T-helper 2 cell treated with Interferon-gamma antibody and Interleukin-4, amounts not matched to agents 5 μg/mL and 100 μg/mL, for 36 hours (primary cell): ENCODE measurements at regions not wholly inside any gene's neighbourhood (a gene's known extent, or its start where the extent isn't known, plus 50 kb on each side); places are given as distances from the start of the nearest gene placed in this dataset.

Source experiments
- DNase-seq: peaks from one replicate; pipeline ENCODE4 v3.0.0; 2021; ENCODE audit warnings: low spot score
- H3K27ac Mint-ChIP-seq: one replicate; pipeline ENCODE4 v1.8.0; 2021; ENCODE audit warnings: mild to moderate bottlenecking, mixed read lengths
- H3K27me3 Mint-ChIP-seq: one replicate; pipeline ENCODE4 v1.8.0; 2021; ENCODE audit warnings: low read depth, mixed read lengths
- H3K36me3 Mint-ChIP-seq: one replicate; pipeline ENCODE4 v1.8.0; 2021; ENCODE audit warnings: low read depth, mixed read lengths
- H3K4me1 Mint-ChIP-seq: one replicate; pipeline ENCODE4 v1.8.0; 2021; ENCODE audit warnings: low read depth, mixed read lengths
- H3K4me3 Mint-ChIP-seq: one replicate; pipeline ENCODE4 v1.8.0; 2022; ENCODE audit warnings: mild to moderate bottlenecking, moderate library complexity, mixed read lengths
- H3K9me3 Mint-ChIP-seq: one replicate; pipeline ENCODE4 v1.8.0; 2021; ENCODE audit warnings: mixed read lengths

GRCh38 chr2:212607080-212607479, 68.5 kb upstream of the ERBB4 start:
- H3K27me3 Mint-ChIP-seq: no peaks in the 10 kb centered on the region
- no peak for DNase-seq
- H3K27ac Mint-ChIP-seq: no peak overlapping the region
- no peak overlapping the region for H3K4me3 Mint-ChIP-seq
- H3K9me3 Mint-ChIP-seq: no peaks in the 10 kb centered on the region
- H3K4me1 Mint-ChIP-seq: no peaks in the 10 kb centered on the region
- H3K36me3 Mint-ChIP-seq: no peaks in the 10 kb centered on the region

- Mint-ChIP-seq H3K4me3 (no peak overlapping the region), H3K9me3 (no peaks in the 10 kb centered on the region)
Measured at GRCh38 chr2:212606232-212606631, 67.6 kb upstream of the ERBB4 start.

GRCh38 chr2:212596688-212597087, 58.1 kb upstream of the ERBB4 start:
- H3K4me3 Mint-ChIP-seq: no peak overlapping the region
- H3K4me1 Mint-ChIP-seq: no peaks in the 10 kb centered on the region
- H3K36me3 Mint-ChIP-seq: no peaks in the 10 kb centered on the region
- H3K9me3 Mint-ChIP-seq: no peaks in the 10 kb centered on the region
- H3K27ac Mint-ChIP-seq: no peak overlapping the region
- no peak for DNase-seq
- H3K27me3 Mint-ChIP-seq: no peaks in the 10 kb centered on the region

More at GRCh38 chr2:212606232-212606631, 67.6 kb upstream of the ERBB4 start:
- Mint-ChIP-seq H3K4me1 (no peaks in the 10 kb centered on the region), H3K36me3 (no peaks in the 10 kb centered on the region), H3K27me3 (no peaks in the 10 kb centered on the region), H3K27ac (no peak overlapping the region)
- no peak for DNase-seq

- no peaks in the 10 kb centered on the region for H3K36me3 Mint-ChIP-seq
- no peak for DNase-seq
- H3K27ac Mint-ChIP-seq: no peak overlapping the region
- no peaks in the 10 kb centered on the region for H3K9me3 Mint-ChIP-seq
- H3K4me3 Mint-ChIP-seq: no peak overlapping the region
- no peaks in the 10 kb centered on the region for H3K27me3 Mint-ChIP-seq
- no peaks in the 10 kb centered on the region for H3K4me1 Mint-ChIP-seq
Measured at GRCh38 chr2:212596276-212596675, 57.7 kb upstream of the ERBB4 start.

GRCh38 chr2:212595036-212595654, 56.5 kb upstream of the ERBB4 start:
- no peaks in the 10 kb centered on the region for H3K4me1 Mint-ChIP-seq
- no peak overlapping the region for H3K27ac Mint-ChIP-seq
- H3K27me3 Mint-ChIP-seq: no peaks in the 10 kb centered on the region
- H3K9me3 Mint-ChIP-seq: no peaks in the 10 kb centered on the region
- no peak overlapping the region for H3K4me3 Mint-ChIP-seq
- no peak for DNase-seq
- no peaks in the 10 kb centered on the region for H3K36me3 Mint-ChIP-seq

- Mint-ChIP-seq H3K4me3 (no peak overlapping the region), H3K36me3 (no peaks in the 10 kb centered on the region), H3K27me3 (no peaks in the 10 kb centered on the region), H3K9me3 (no peaks in the 10 kb centered on the region), H3K4me1 (no peaks in the 10 kb centered on the region), H3K27ac (no peak overlapping the region)
- DNase-seq: no peak
Measured at GRCh38 chr2:212592695-212593094, 54.1 kb upstream of the ERBB4 start.
